ENCODE measurements at regions not wholly inside any gene's neighbourhood (a gene's known extent, or its start where the extent isn't known, plus 50 kb on each side); places are given as distances from the start of the nearest gene placed in this dataset.

- BruUV-seq (replicated peaks): no TSS peak
- no peak for DNase-seq
- H3K4me1 ChIP-seq (replicated peaks; ENCODE audit: insufficient read depth): no peaks in the 10 kb centered on the region
- no peaks in the 10 kb centered on the region for H3K9me3 ChIP-seq (ENCODE audit: insufficient read depth, low read depth)
- H3F3A ChIP-seq (ENCODE audit: insufficient read depth, low read depth): no peaks in the 10 kb centered on the region
- intact Hi-C loops (cut with micrococcal nuclease; ENCODE audit: unreplicated experiment): no loop called here
- H3K79me2 ChIP-seq (ENCODE audit: low read depth): no peaks in the 10 kb centered on the region
- POLR2A ChIA-PET (ENCODE audit: unreplicated experiment): no interaction called here
- no peaks in the 10 kb centered on the region for H3K36me3 ChIP-seq (ENCODE audit: low read depth)
- H3K27me3 ChIP-seq (ENCODE audit: insufficient read depth, low read depth): no peaks in the 10 kb centered on the region
- H3K9me2 ChIP-seq (ENCODE audit: insufficient read depth): no peaks in the 10 kb centered on the region; the same call in 1 of the 2 replicates
- TF ChIP-seq CTCF (conservative IDR thresholded peaks at IDR 0.05): no peak
- TF ChIP-seq EZH2 (IDR thresholded peaks at IDR 0.05; ENCODE audit: low read depth): no peak
- H2AFZ ChIP-seq: no peak overlapping the region
- no peaks in the 10 kb centered on the region for H4K20me1 ChIP-seq (ENCODE audit: insufficient read depth)
- H3K27ac ChIP-seq: no peak overlapping the region
- H3K4me3 ChIP-seq: no peak overlapping the region
- CTCF ChIA-PET: no interaction called here
- no peak overlapping the region for H3K4me2 ChIP-seq
Measured at GRCh38 chr2:34646901-34647300, 1047.8 kb upstream of the FAM98A start.

- Histone ChIP-seq H3K27ac (no peak overlapping the region), H4K20me1 (ENCODE audit: insufficient read depth) (no peaks in the 10 kb centered on the region), H3K9me3 (ENCODE audit: insufficient read depth, low read depth) (no peaks in the 10 kb centered on the region), H2AFZ (no peak overlapping the region), H3K79me2 (ENCODE audit: low read depth) (no peaks in the 10 kb centered on the region), H3K4me2 (no peak overlapping the region), H3K4me1 (replicated peaks; ENCODE audit: insufficient read depth) (no peaks in the 10 kb centered on the region), H3K9me2 (ENCODE audit: insufficient read depth) (peaks cover 3% of the 10 kb centered on the region; the same call in 1 of the 2 replicates), H3K27me3 (ENCODE audit: insufficient read depth, low read depth) (no peaks in the 10 kb centered on the region), H3K36me3 (ENCODE audit: low read depth) (no peaks in the 10 kb centered on the region), H3K4me3 (no peak overlapping the region), H3F3A (ENCODE audit: insufficient read depth, low read depth) (no peaks in the 10 kb centered on the region)
- DNase-seq: no peak
- no TSS peak for BruUV-seq (replicated peaks)
- CTCF ChIA-PET: no interaction called here
- POLR2A ChIA-PET (ENCODE audit: unreplicated experiment): no interaction called here
- intact Hi-C loops (cut with micrococcal nuclease; ENCODE audit: unreplicated experiment): no loop called here
- TF ChIP-seq CTCF (conservative IDR thresholded peaks at IDR 0.05): no peak
- no peak for TF ChIP-seq EZH2 (IDR thresholded peaks at IDR 0.05; ENCODE audit: low read depth)
Measured at GRCh38 chr2:34632327-34632726, 1033.2 kb upstream of the FAM98A start.

- Histone ChIP-seq H4K20me1 (ENCODE audit: insufficient read depth) (no peaks in the 10 kb centered on the region), H3K4me2 (no peak overlapping the region), H3F3A (ENCODE audit: insufficient read depth, low read depth) (no peaks in the 10 kb centered on the region), H2AFZ (no peak overlapping the region), H3K27me3 (ENCODE audit: insufficient read depth, low read depth) (no peaks in the 10 kb centered on the region), H3K4me3 (no peak overlapping the region), H3K36me3 (ENCODE audit: low read depth) (no peaks in the 10 kb centered on the region), H3K4me1 (replicated peaks; ENCODE audit: insufficient read depth) (no peaks in the 10 kb centered on the region), H3K27ac (no peak overlapping the region), H3K79me2 (ENCODE audit: low read depth) (no peaks in the 10 kb centered on the region), H3K9me2 (ENCODE audit: insufficient read depth) (no peaks in the 10 kb centered on the region), H3K9me3 (ENCODE audit: insufficient read depth, low read depth) (no peaks in the 10 kb centered on the region)
- no TSS peak for BruUV-seq (replicated peaks)
- TF ChIP-seq CTCF (conservative IDR thresholded peaks at IDR 0.05) (no peak), EZH2 (IDR thresholded peaks at IDR 0.05; ENCODE audit: low read depth) (no peak)
- ChIA-PET CTCF (no interaction called here), POLR2A (ENCODE audit: unreplicated experiment) (no interaction called here)
- intact Hi-C loops (cut with micrococcal nuclease; ENCODE audit: unreplicated experiment): no loop called here
- no peak for DNase-seq
Measured at GRCh38 chr2:34627003-34627402, 1027.9 kb upstream of the FAM98A start.

Measured in PC-9 (cell line).